ENCODE measurements at regions not wholly inside any gene's neighbourhood (a gene's known extent, or its start where the extent isn't known, plus 50 kb on each side); places are given as distances from the start of the nearest gene placed in this dataset.

GRCh38 chr6:28585335-28585734 is 59.7 kb downstream of the GPX5 start:
- Histone ChIP-seq H3K9me3 (ENCODE audit: control insufficient read depth, low read length) (no peaks in the 10 kb centered on the region), H3K27me3 (replicated peaks; ENCODE audit: control insufficient read depth, insufficient read depth, low read length) (no peaks in the 10 kb centered on the region), H3K36me3 (ENCODE audit: control insufficient read depth, insufficient read depth, low read length, severe bottlenecking) (no peaks in the 10 kb centered on the region), H3K4me1 (ENCODE audit: control insufficient read depth, insufficient read depth, low read length) (peaks cover 3% of the 10 kb centered on the region), H3K4me3 (ENCODE audit: low read length) (no peak overlapping the region), H3K9ac (ENCODE audit: low read length) (no peak overlapping the region)
- DNase-seq (ENCODE audit: low read depth), result peak; percentile 62

- Histone ChIP-seq H3K36me3 (ENCODE audit: control insufficient read depth, insufficient read depth, low read length, severe bottlenecking) (no peaks in the 10 kb centered on the region), H3K9me3 (ENCODE audit: control insufficient read depth, low read length) (no peaks in the 10 kb centered on the region), H3K9ac (ENCODE audit: low read length) (no peak overlapping the region), H3K4me1 (ENCODE audit: control insufficient read depth, insufficient read depth, low read length) (peaks cover 3% of the 10 kb centered on the region), H3K27me3 (replicated peaks; ENCODE audit: control insufficient read depth, insufficient read depth, low read length) (no peaks in the 10 kb centered on the region), H3K4me3 (ENCODE audit: low read length) (no peak overlapping the region)
- no peak for DNase-seq (ENCODE audit: low read depth)
Measured at GRCh38 chr6:28586324-28586723, 60.6 kb downstream of the GPX5 start.

GRCh38 chr6:28586962-28587745 is 61.5 kb downstream of the GPX5 start:
- Histone ChIP-seq H3K9me3 (ENCODE audit: control insufficient read depth, low read length) (no peaks in the 10 kb centered on the region), H3K36me3 (ENCODE audit: control insufficient read depth, insufficient read depth, low read length, severe bottlenecking) (no peaks in the 10 kb centered on the region), H3K4me1 (ENCODE audit: control insufficient read depth, insufficient read depth, low read length) (peaks cover 3% of the 10 kb centered on the region), H3K4me3 (ENCODE audit: low read length) (peak overlapping the region; percentile 83), H3K9ac (ENCODE audit: low read length) (peak overlapping the region; percentile 48), H3K27me3 (replicated peaks; ENCODE audit: control insufficient read depth, insufficient read depth, low read length) (no peaks in the 10 kb centered on the region)
- peak; percentile 60 for DNase-seq (ENCODE audit: low read depth)

GRCh38 chr6:28587746-28588075 is 62.0 kb downstream of the GPX5 start:
- peak; percentile 47 for DNase-seq (ENCODE audit: low read depth)
- no peaks in the 10 kb centered on the region for H3K36me3 ChIP-seq (ENCODE audit: control insufficient read depth, insufficient read depth, low read length, severe bottlenecking)
- no peak overlapping the region for H3K9ac ChIP-seq (ENCODE audit: low read length)
- no peaks in the 10 kb centered on the region for H3K9me3 ChIP-seq (ENCODE audit: control insufficient read depth, low read length)
- H3K4me3 ChIP-seq (ENCODE audit: low read length), result peak overlapping the region; percentile 83
- H3K27me3 ChIP-seq (replicated peaks; ENCODE audit: control insufficient read depth, insufficient read depth, low read length), result no peaks in the 10 kb centered on the region
- peaks cover 3% of the 10 kb centered on the region for H3K4me1 ChIP-seq (ENCODE audit: control insufficient read depth, insufficient read depth, low read length)

GRCh38 chr6:28588666-28589065 is 63.0 kb downstream of the GPX5 start:
- no peak overlapping the region for H3K4me3 ChIP-seq (ENCODE audit: low read length)

GRCh38 chr6:28589234-28589956 is 63.7 kb downstream of the GPX5 start:
- Histone ChIP-seq H3K4me3 (ENCODE audit: low read length) (peak overlapping the region; percentile 29), H3K9ac (ENCODE audit: low read length) (no peak overlapping the region), H3K4me1 (ENCODE audit: control insufficient read depth, insufficient read depth, low read length) (peaks cover 3% of the 10 kb centered on the region), H3K9me3 (ENCODE audit: control insufficient read depth, low read length) (no peaks in the 10 kb centered on the region), H3K36me3 (ENCODE audit: control insufficient read depth, insufficient read depth, low read length, severe bottlenecking) (no peaks in the 10 kb centered on the region), H3K27me3 (replicated peaks; ENCODE audit: control insufficient read depth, insufficient read depth, low read length) (no peaks in the 10 kb centered on the region)
- peak; percentile 89 for DNase-seq (ENCODE audit: low read depth)

More at GRCh38 chr6:28588666-28589065, 63.0 kb downstream of the GPX5 start:
- Histone ChIP-seq H3K36me3 (ENCODE audit: control insufficient read depth, insufficient read depth, low read length, severe bottlenecking) (no peaks in the 10 kb centered on the region), H3K4me1 (ENCODE audit: control insufficient read depth, insufficient read depth, low read length) (peaks cover 3% of the 10 kb centered on the region), H3K9ac (ENCODE audit: low read length) (no peak overlapping the region), H3K9me3 (ENCODE audit: control insufficient read depth, low read length) (no peaks in the 10 kb centered on the region), H3K27me3 (replicated peaks; ENCODE audit: control insufficient read depth, insufficient read depth, low read length) (no peaks in the 10 kb centered on the region)
- no peak for DNase-seq (ENCODE audit: low read depth)

- peaks cover 3% of the 10 kb centered on the region for H3K4me1 ChIP-seq (ENCODE audit: control insufficient read depth, insufficient read depth, low read length)
- peak; percentile 22 for DNase-seq (ENCODE audit: low read depth)
Measured at GRCh38 chr6:28589957-28590349, 64.3 kb downstream of the GPX5 start.

GRCh38 chr6:28597217-28597835 is 71.6 kb downstream of the GPX5 start:
- no peaks in the 10 kb centered on the region for H3K36me3 ChIP-seq (ENCODE audit: control insufficient read depth, insufficient read depth, low read length, severe bottlenecking)
- DNase-seq (ENCODE audit: low read depth), result peak; percentile 53

More at GRCh38 chr6:28589957-28590349, 64.3 kb downstream of the GPX5 start:
- H3K9ac ChIP-seq (ENCODE audit: low read length), result no peak overlapping the region
- H3K36me3 ChIP-seq (ENCODE audit: control insufficient read depth, insufficient read depth, low read length, severe bottlenecking), result no peaks in the 10 kb centered on the region
- no peaks in the 10 kb centered on the region for H3K27me3 ChIP-seq (replicated peaks; ENCODE audit: control insufficient read depth, insufficient read depth, low read length)
- H3K9me3 ChIP-seq (ENCODE audit: control insufficient read depth, low read length), result no peaks in the 10 kb centered on the region
- H3K4me3 ChIP-seq (ENCODE audit: low read length), result peak overlapping the region; percentile 26

GRCh38 chr6:28597924-28598722 is 72.4 kb downstream of the GPX5 start:
- peak; percentile 12 for DNase-seq (ENCODE audit: low read depth)
- Histone ChIP-seq H3K4me3 (ENCODE audit: low read length) (peak overlapping the region; percentile 73), H3K4me1 (ENCODE audit: control insufficient read depth, insufficient read depth, low read length) (no peaks in the 10 kb centered on the region), H3K27me3 (replicated peaks; ENCODE audit: control insufficient read depth, insufficient read depth, low read length) (no peaks in the 10 kb centered on the region), H3K9ac (ENCODE audit: low read length) (no peak overlapping the region), H3K9me3 (ENCODE audit: control insufficient read depth, low read length) (no peaks in the 10 kb centered on the region), H3K36me3 (ENCODE audit: control insufficient read depth, insufficient read depth, low read length, severe bottlenecking) (no peaks in the 10 kb centered on the region)

More at GRCh38 chr6:28597217-28597835, 71.6 kb downstream of the GPX5 start:
- Histone ChIP-seq H3K9ac (ENCODE audit: low read length) (no peak overlapping the region), H3K4me3 (ENCODE audit: low read length) (peak overlapping the region; percentile 73), H3K9me3 (ENCODE audit: control insufficient read depth, low read length) (no peaks in the 10 kb centered on the region), H3K27me3 (replicated peaks; ENCODE audit: control insufficient read depth, insufficient read depth, low read length) (no peaks in the 10 kb centered on the region), H3K4me1 (ENCODE audit: control insufficient read depth, insufficient read depth, low read length) (no peaks in the 10 kb centered on the region)

- Histone ChIP-seq H3K4me1 (ENCODE audit: control insufficient read depth, insufficient read depth, low read length) (no peaks in the 10 kb centered on the region), H3K9ac (ENCODE audit: low read length) (no peak overlapping the region), H3K36me3 (ENCODE audit: control insufficient read depth, insufficient read depth, low read length, severe bottlenecking) (no peaks in the 10 kb centered on the region), H3K27me3 (replicated peaks; ENCODE audit: control insufficient read depth, insufficient read depth, low read length) (no peaks in the 10 kb centered on the region), H3K9me3 (ENCODE audit: control insufficient read depth, low read length) (no peaks in the 10 kb centered on the region), H3K4me3 (ENCODE audit: low read length) (no peak overlapping the region)
- DNase-seq (ENCODE audit: low read depth), result no peak
Measured at GRCh38 chr6:28598757-28599686, 73.3 kb downstream of the GPX5 start.

Measured in adipocyte (in vitro differentiated cells).